ENCODE measurements at regions not wholly inside any gene's neighbourhood (a gene's known extent, or its start where the extent isn't known, plus 50 kb on each side); places are given as distances from the start of the nearest gene placed in this dataset.

DNA sequence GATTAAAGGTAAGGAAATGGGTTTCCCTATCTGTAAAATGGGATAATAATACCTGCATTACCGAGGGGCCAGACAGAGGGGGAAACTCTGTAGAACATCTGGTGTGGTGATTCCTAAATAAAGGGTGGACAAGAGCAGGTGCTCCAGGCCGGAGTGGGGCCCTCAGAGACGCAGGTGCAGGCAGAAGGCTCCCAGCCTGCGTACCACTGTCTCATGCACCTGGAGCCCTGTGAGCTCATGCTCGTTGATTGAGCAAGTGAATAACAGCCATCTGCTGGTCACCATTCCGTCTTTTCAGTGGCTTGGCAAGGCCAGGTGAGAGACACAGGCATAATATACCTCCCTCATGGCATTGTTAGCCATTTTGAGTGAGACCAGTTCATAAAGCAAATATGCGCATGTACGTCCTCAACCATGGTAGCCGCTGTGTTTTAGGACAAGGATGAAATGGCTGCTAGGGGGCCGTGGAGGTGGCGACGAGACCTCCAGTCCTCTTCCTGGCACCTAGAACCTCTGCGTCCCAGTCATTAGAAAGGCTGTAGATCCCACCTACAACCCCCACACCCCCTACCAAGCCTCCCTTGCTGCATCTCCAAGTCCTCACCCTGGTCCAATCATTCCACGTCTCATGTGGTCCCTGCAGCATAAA is 198.0 kb upstream of the MVB12B start:
- no peak for DNase-seq (ENCODE audit: low spot score)
- TF ChIP-seq, protein P1, sequence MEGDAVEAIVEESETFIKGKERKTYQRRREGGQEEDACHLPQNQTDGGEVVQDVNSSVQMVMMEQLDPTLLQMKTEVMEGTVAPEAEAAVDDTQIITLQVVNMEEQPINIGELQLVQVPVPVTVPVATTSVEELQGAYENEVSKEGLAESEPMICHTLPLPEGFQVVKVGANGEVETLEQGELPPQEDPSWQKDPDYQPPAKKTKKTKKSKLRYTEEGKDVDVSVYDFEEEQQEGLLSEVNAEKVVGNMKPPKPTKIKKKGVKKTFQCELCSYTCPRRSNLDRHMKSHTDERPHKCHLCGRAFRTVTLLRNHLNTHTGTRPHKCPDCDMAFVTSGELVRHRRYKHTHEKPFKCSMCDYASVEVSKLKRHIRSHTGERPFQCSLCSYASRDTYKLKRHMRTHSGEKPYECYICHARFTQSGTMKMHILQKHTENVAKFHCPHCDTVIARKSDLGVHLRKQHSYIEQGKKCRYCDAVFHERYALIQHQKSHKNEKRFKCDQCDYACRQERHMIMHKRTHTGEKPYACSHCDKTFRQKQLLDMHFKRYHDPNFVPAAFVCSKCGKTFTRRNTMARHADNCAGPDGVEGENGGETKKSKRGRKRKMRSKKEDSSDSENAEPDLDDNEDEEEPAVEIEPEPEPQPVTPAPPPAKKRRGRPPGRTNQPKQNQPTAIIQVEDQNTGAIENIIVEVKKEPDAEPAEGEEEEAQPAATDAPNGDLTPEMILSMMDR (IDR thresholded peaks at IDR 0.05; ENCODE audit: extremely low read depth, insufficient read depth, missing control alignments) = no peak
- in situ Hi-C loops (cut with MboI; ENCODE audit: low pct_unique_long_range_greater_than_20kb, low sequenced_read_pairs, unreplicated experiment) = no loop called here

DNA sequence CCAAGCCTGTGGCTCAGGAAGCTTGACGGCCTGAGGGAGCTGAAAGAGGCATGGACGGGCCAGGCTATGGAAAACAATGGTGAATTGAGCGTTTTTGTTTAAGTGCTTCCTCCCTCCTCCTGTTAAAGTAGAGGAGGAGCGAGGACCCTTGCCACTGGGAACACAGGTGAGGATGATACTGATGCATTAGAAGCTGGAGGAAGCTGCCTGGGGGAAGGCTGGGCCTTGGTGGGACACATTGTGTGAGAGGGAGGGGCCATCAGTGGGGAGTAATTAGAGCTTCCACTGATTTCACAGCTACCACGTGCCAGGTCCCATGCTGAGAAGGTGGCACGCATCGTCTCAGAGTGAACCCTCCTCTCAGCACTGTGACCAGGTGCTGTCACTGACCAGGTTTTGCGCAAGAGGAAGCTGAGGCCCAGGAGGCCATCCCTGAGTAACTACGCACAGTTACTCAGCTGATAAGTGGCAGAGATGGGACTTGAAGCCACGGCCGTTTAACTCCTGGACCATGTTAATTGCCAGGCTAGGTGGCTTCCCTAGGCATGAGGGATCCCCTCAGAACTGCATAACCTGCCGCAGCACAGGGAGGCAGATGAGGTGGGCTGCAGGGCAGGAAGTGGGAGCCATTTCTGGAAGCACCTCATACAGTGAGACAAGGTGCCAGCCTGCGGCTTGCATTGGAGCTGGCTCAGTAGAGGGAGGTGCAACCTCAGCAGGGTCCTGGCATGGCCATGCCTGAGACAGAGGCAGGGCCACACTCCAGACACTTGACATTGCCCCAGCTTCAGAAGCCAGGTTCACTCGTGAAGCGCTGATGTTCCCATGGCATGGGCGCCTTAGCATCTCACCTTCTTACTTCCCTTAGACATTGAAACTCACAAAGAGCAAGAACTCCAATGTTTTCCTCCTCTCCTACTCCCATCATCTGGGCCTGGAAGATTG is 195.3 kb upstream of the MVB12B start:
- DNase-seq (ENCODE audit: low spot score) = no peak
- in situ Hi-C loops (cut with MboI; ENCODE audit: low pct_unique_long_range_greater_than_20kb, low sequenced_read_pairs, unreplicated experiment) = no loop called here

DNA sequence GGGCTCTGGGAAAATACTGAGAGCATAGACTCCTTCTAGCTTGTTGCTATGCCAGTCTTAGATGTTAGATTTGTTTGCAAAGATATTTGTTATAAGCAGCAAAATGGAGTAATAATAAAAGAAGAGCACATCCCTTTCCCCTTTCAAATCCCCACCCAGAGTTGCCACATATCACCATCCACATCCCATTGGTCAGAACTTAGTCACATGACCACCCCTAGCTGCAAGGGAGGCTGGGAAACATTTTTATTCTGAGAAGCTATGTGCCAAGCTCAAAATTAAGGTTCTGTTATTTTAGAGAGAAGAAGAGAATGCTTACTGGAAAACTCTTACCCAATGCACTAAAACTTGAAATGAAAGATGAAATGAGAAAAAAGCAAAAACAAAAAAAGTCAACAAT is 193.9 kb upstream of the MVB12B start:
- TF ChIP-seq, protein P1 (IDR thresholded peaks at IDR 0.05; ENCODE audit: extremely low read depth, insufficient read depth, missing control alignments) = no peak
- in situ Hi-C loops (cut with MboI; ENCODE audit: low pct_unique_long_range_greater_than_20kb, low sequenced_read_pairs, unreplicated experiment) = no loop called here
- no peak for DNase-seq (ENCODE audit: low spot score)

More for the DNA sequence above, 195.3 kb upstream of the MVB12B start:
- TF ChIP-seq, protein P1 (IDR thresholded peaks at IDR 0.05; ENCODE audit: extremely low read depth, insufficient read depth, missing control alignments) = no peak

DNA sequence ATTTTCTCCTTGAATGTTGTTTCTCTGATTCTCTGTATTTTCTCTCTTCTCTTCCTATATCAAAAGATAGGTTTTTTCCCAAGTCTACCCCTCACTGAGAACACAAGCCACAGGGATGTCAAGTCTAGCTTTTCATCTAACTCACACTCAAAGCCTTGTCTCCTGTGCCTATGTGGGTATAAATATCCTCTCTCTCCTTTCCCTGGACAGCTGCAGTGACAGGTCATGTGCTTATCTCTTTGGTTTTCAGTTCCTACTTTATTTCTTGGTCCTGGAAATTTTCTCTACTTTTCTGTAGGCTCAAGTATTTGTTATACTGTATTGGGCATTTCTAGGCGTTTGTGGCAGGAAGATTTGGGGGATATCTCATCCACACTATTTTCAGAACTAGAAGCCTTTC is 182.4 kb upstream of the MVB12B start:
- DNase-seq (ENCODE audit: low spot score) = no peak
- TF ChIP-seq, protein P1 (IDR thresholded peaks at IDR 0.05; ENCODE audit: extremely low read depth, insufficient read depth, missing control alignments) = no peak
- in situ Hi-C loops (cut with MboI; ENCODE audit: low pct_unique_long_range_greater_than_20kb, low sequenced_read_pairs, unreplicated experiment) = no loop called here

DNA sequence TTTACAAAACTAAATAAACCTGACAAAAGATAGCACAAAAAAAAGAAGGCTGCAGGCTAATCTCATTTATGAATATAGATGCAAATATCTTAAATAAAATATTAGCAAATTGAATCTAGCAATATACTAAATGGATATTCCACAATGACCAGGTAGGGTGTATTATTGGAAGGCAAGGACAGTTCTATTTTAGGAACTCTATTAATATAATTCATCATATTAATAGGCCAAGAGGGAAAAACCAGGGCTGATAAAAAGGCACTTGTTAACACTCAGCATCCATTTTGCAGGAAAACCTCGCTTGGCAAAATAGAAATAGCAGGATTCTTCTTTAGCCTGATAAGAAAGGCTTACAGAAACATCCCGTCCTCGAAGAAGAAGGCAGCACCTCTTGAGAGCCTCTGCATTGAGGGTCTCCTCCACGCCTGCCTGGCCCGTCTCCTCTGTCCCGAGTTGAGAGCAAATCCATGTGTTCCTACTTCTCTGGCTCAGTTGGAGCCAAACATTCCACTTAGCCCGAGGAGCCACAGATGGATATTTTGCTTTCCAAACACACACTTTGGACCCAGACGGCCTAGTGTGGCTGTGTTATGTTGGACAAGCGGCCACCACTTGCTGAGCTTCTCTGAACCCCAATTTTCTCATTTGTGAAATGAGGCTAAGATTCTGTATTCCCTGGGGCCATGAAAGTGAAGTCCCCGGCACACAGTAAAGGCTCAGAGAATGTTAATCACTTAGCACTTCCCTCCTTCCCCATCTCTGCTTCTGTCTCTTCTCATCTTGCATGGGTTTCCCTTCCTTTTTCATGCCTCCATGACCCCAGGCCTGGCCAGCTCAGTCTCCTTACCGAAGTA is 181.8 kb upstream of the MVB12B start:
- in situ Hi-C loops (cut with MboI; ENCODE audit: low pct_unique_long_range_greater_than_20kb, low sequenced_read_pairs, unreplicated experiment) = no loop called here
- no peak for DNase-seq (ENCODE audit: low spot score)
- TF ChIP-seq, protein P1 (IDR thresholded peaks at IDR 0.05; ENCODE audit: extremely low read depth, insufficient read depth, missing control alignments) = no peak

DNA sequence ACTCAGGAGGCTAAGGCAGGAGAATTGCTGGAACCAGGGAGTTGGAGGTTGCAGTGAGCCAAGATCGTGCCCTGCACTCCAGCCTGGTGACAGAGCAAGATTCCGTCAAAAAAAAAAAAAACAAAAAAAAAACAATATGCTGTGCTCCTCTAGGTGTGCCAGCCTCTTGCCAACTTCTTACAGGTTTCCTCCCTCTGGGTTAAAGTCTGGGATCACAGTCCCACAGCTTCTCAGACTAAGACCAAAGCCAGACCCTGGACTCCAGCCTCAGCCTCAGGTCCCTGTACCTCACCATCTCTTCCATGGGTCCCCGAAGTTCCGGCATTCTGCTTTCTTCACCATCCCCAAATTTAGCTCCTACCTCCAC is 180.8 kb upstream of the MVB12B start:
- no peak for DNase-seq (ENCODE audit: low spot score)
- TF ChIP-seq, protein P1 (IDR thresholded peaks at IDR 0.05; ENCODE audit: extremely low read depth, insufficient read depth, missing control alignments) = no peak
- in situ Hi-C loops (cut with MboI; ENCODE audit: low pct_unique_long_range_greater_than_20kb, low sequenced_read_pairs, unreplicated experiment) = no loop called here
